ENCODE measurements at regions not wholly inside any gene's neighbourhood (a gene's known extent, or its start where the extent isn't known, plus 50 kb on each side); places are given as distances from the start of the nearest gene placed in this dataset.

DNA sequence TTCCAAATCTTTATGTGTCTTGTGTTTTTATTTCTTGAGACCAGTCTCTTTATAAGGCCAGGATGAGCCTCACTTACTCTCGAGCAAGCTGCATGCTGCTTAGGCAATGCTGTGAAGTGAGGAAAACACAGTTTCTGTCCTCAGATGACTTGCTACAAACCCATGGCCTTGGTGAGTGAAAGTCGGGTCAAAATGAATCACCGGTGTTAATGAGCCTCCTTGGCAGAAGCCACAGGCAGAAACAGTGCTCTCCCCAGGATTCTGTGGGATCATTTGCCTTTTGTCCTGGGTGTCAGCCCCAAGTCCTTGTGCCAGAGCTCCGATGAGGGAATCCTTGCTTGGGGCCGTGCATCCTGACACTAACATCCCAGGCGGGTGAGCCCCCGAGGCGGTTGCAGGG, 482.5 kb downstream of the QKI start:
- in situ Hi-C loops (cut with MboI) = no loop called here
- H2AFZ ChIP-seq = no peak overlapping the region

DNA sequence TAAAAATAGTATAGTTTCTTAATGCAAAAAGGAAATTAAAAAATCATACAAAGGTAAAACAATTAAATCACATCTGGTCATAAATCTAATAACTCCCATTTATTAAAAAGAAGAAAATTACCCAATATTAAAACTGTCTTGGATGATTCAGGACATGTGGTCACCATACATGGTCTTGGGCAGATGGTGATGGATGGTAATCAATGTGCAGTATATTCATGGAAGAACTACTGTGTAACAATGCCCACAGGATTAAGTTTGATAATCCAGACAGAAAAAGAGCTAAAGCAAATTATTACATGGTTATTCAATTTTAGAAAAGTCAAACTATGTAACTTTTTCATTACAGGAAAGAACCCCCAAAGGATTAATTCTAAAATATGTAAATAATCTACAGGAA, 480.6 kb downstream of the QKI start:
- H3K27me3 ChIP-seq (replicated peaks; ENCODE audit: insufficient read depth) = no peaks in the 10 kb centered on the region
- no peak overlapping the region for H3K4me2 ChIP-seq (ENCODE audit: unreplicated experiment)
- H3K9ac ChIP-seq = no peak overlapping the region
- H3K4me3 ChIP-seq = no peak overlapping the region
- in situ Hi-C loops (cut with MboI) = no loop called here
- H3K9me2 ChIP-seq (ENCODE audit: insufficient read depth) = no peaks in the 10 kb centered on the region
- no peaks in the 10 kb centered on the region for H3F3A ChIP-seq (ENCODE audit: insufficient read depth)
- no peak overlapping the region for H3K27ac ChIP-seq
- no peaks in the 10 kb centered on the region for H3K4me1 ChIP-seq (ENCODE audit: insufficient read depth)
- no peak overlapping the region for H2AFZ ChIP-seq
- H4K20me1 ChIP-seq (ENCODE audit: insufficient read depth) = no peaks in the 10 kb centered on the region
- no peaks in the 10 kb centered on the region for H3K79me2 ChIP-seq (ENCODE audit: insufficient read depth)
- H3K36me3 ChIP-seq (ENCODE audit: low read depth) = no peaks in the 10 kb centered on the region
- no peak for DNase-seq
- H3K9me3 ChIP-seq (ENCODE audit: low read depth) = no peaks in the 10 kb centered on the region
- TF ChIP-seq EZH2 (IDR thresholded peaks at IDR 0.05; ENCODE audit: insufficient read depth, poor library complexity, severe bottlenecking) (no peak), EZH2phosphoT487 (IDR thresholded peaks at IDR 0.05; ENCODE audit: insufficient read depth, low read depth) (no peak)

More for the DNA sequence above, 482.5 kb downstream of the QKI start:
- H3K9me2 ChIP-seq (ENCODE audit: insufficient read depth) = no peaks in the 10 kb centered on the region
- H3K27me3 ChIP-seq (replicated peaks; ENCODE audit: insufficient read depth) = no peaks in the 10 kb centered on the region
- 41 to 45% methylated on average over 7 to 8 of the region's 8 CpGs for WGBS, 2 experiments (ENCODE audit: low coverage in 1 of 2, low lambda C conversion rate in 2 of 2, missing lambda C conversion rate in 2 of 2)
- H3K36me3 ChIP-seq (ENCODE audit: low read depth) = no peaks in the 10 kb centered on the region
- H3K4me2 ChIP-seq (ENCODE audit: unreplicated experiment) = no peak overlapping the region
- no peaks in the 10 kb centered on the region for H3F3A ChIP-seq (ENCODE audit: insufficient read depth)
- no peaks in the 10 kb centered on the region for H3K79me2 ChIP-seq (ENCODE audit: insufficient read depth)
- DNase-seq = peak; percentile 32
- H4K20me1 ChIP-seq (ENCODE audit: insufficient read depth) = no peaks in the 10 kb centered on the region
- no peaks in the 10 kb centered on the region for H3K4me1 ChIP-seq (ENCODE audit: insufficient read depth)
- no peak overlapping the region for H3K27ac ChIP-seq
- no peak for TF ChIP-seq EZH2 (IDR thresholded peaks at IDR 0.05; ENCODE audit: insufficient read depth, poor library complexity, severe bottlenecking)
- TF ChIP-seq EZH2phosphoT487 (IDR thresholded peaks at IDR 0.05; ENCODE audit: insufficient read depth, low read depth) = no peak
- H3K4me3 ChIP-seq = no peak overlapping the region
- H3K9ac ChIP-seq = no peak overlapping the region
- H3K9me3 ChIP-seq (ENCODE audit: low read depth) = no peaks in the 10 kb centered on the region

DNA sequence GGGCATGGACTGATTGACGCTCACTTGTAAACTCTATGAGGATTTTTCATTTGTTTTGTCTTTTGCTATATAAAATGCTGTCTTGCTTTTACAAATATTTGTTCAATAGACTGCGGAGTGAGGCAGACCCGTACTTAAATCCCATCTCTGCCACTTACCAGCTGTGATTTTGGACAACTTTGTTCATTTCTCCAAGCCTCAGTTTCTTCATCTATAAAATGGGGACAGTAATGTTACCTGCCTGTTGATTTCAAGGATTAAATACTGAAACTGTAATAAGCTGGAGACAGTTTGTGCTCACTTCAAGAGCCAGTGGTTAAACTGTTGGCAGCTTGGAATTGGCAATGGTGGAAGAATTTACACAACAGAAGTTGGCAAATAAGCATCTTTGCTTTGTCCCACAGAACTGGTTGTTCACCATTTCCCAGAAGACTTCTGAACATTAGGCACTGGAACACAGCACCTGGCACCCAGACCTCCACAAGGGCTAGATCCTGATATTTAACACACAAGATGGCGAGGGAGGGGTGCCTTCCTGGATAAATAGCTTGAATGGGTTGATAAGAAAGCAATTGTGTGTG, 479.2 kb downstream of the QKI start:
- Histone ChIP-seq H3K27me3 (replicated peaks; ENCODE audit: insufficient read depth) (no peaks in the 10 kb centered on the region), H3F3A (ENCODE audit: insufficient read depth) (no peaks in the 10 kb centered on the region), H2AFZ (no peak overlapping the region), H3K9me2 (ENCODE audit: insufficient read depth) (no peaks in the 10 kb centered on the region), H3K9me3 (ENCODE audit: low read depth) (no peaks in the 10 kb centered on the region), H3K79me2 (ENCODE audit: insufficient read depth) (no peaks in the 10 kb centered on the region), H3K4me3 (no peak overlapping the region), H3K4me2 (ENCODE audit: unreplicated experiment) (no peak overlapping the region), H3K9ac (no peak overlapping the region), H4K20me1 (ENCODE audit: insufficient read depth) (no peaks in the 10 kb centered on the region), H3K27ac (no peak overlapping the region), H3K36me3 (ENCODE audit: low read depth) (no peaks in the 10 kb centered on the region), H3K4me1 (ENCODE audit: insufficient read depth) (no peaks in the 10 kb centered on the region)
- in situ Hi-C loops (cut with MboI) = no loop called here
- DNase-seq = no peak
- TF ChIP-seq EZH2phosphoT487 (IDR thresholded peaks at IDR 0.05; ENCODE audit: insufficient read depth, low read depth) (no peak), EZH2 (IDR thresholded peaks at IDR 0.05; ENCODE audit: insufficient read depth, poor library complexity, severe bottlenecking) (no peak)
- 41 to 54% methylated on average over 4 of the region's 4 CpGs for WGBS, 2 experiments (ENCODE audit: low coverage in 1 of 2, low lambda C conversion rate in 2 of 2, missing lambda C conversion rate in 2 of 2)

DNA sequence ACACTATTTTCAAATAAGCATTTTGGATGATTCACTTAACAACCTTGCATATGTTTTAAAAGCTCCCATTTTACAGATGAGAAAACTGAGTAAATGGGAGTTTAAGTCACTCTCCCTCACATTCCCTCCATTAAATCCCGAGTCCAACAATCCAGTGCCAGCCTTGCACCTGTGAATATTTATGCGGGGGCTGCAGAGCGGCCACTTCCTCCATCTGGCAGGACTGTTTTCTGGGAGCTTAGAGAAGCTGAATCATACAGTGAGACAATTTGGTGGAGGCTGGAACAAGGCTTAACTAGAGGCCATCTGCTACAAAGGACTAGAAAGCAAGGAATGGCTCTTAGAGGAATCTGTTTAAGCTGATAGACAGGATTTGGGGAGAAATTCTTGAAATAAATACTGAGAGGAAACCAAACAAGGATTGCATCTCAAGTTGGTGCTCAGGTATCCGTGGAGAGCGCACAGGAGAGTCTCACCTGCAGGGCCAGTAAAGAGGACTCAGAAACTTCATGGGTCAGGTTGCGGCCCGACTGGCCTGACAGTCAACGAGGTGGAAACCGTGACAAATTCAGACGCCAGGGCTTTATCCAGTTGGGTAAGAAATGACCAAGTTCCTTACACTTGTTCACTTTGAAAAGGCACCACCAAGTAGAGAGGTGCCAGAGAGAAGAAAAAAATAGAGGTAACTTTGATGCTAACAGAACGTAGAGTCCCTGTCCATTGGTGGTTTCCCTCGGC, 478.5 kb downstream of the QKI start:
- in situ Hi-C loops (cut with MboI) = no loop called here
- Histone ChIP-seq H3K27ac (no peak overlapping the region), H3K4me2 (ENCODE audit: unreplicated experiment) (no peak overlapping the region), H3K79me2 (ENCODE audit: insufficient read depth) (no peaks in the 10 kb centered on the region), H4K20me1 (ENCODE audit: insufficient read depth) (no peaks in the 10 kb centered on the region), H3K4me1 (ENCODE audit: insufficient read depth) (no peaks in the 10 kb centered on the region), H3K9me3 (ENCODE audit: low read depth) (no peaks in the 10 kb centered on the region), H2AFZ (no peak overlapping the region), H3K4me3 (no peak overlapping the region), H3K9ac (no peak overlapping the region), H3F3A (ENCODE audit: insufficient read depth) (no peaks in the 10 kb centered on the region), H3K9me2 (ENCODE audit: insufficient read depth) (no peaks in the 10 kb centered on the region), H3K27me3 (replicated peaks; ENCODE audit: insufficient read depth) (no peaks in the 10 kb centered on the region), H3K36me3 (ENCODE audit: low read depth) (no peaks in the 10 kb centered on the region)
- TF ChIP-seq EZH2phosphoT487 (IDR thresholded peaks at IDR 0.05; ENCODE audit: insufficient read depth, low read depth) = no peak
- no peak for TF ChIP-seq EZH2 (IDR thresholded peaks at IDR 0.05; ENCODE audit: insufficient read depth, poor library complexity, severe bottlenecking)
- no peak for DNase-seq
- 57 to 63% methylated on average over 12 of the region's 12 CpGs for WGBS, 2 experiments (ENCODE audit: low coverage in 1 of 2, low lambda C conversion rate in 2 of 2, missing lambda C conversion rate in 2 of 2)
